Parathyroid adenoma (tissue), 2 donors: ENCODE measurements at regions not wholly inside any gene's neighbourhood (a gene's known extent, or its start where the extent isn't known, plus 50 kb on each side); places are given as distances from the start of the nearest gene placed in this dataset.

ENCODE experiments used
- H2AFZ ChIP-seq: fragments of 300-600 bp; sonication (generic); one replicate; pipeline ENCODE4 v1.7.0; 2017; ENCODE audit warnings: antibody characterized with exemption, mild to moderate bottlenecking
- H3K27ac ChIP-seq: fragments of 300-600 bp; sonication (generic); one replicate; pipeline ENCODE4 v1.7.0; 2017
- H3K27me3 ChIP-seq: fragments of 300-600 bp; sonication (generic); one replicate; pipeline ENCODE4 v1.7.0; 2017; ENCODE audit warnings: low read length; ENCODE audit not compliant: control insufficient read depth, insufficient read depth
- H3K36me3 ChIP-seq: fragments of 300-600 bp; sonication (generic); one replicate; pipeline ENCODE4 v1.7.0; 2017; ENCODE audit warnings: low read length; ENCODE audit not compliant: control insufficient read depth, insufficient read depth
- H3K4me1 ChIP-seq: fragments of 300-600 bp; sonication (generic); one replicate; pipeline ENCODE4 v1.7.0; 2017; ENCODE audit warnings: control low read depth
- H3K4me2 ChIP-seq: fragments of 300-600 bp; sonication (generic); one replicate; pipeline ENCODE4 v1.7.0; 2017; ENCODE audit warnings: low read length
- H3K4me3 ChIP-seq: fragments of 300-600 bp; sonication (generic); one replicate; pipeline ENCODE4 v1.7.0; 2017; ENCODE audit warnings: low read depth, low read length
- H3K79me2 ChIP-seq: fragments of 300-600 bp; sonication (generic); one replicate; pipeline ENCODE4 v1.7.0; 2017; ENCODE audit warnings: control low read depth
- H3K9ac ChIP-seq: fragments of 300-600 bp; sonication (generic); one replicate; pipeline ENCODE4 v1.7.0; 2017; ENCODE audit warnings: mild to moderate bottlenecking
- H3K9me3 ChIP-seq: fragments of 300-600 bp; sonication (generic); one replicate; pipeline ENCODE4 v1.7.0; 2017; ENCODE audit warnings: low read length; ENCODE audit not compliant: control insufficient read depth
- TF ChIP-seq, protein P1 (sequence below): fragments of 300-600 bp; sonication (generic); IDR thresholded peaks from one replicate; pipeline ENCODE4 v1.7.0; 2017; ENCODE audit warnings: antibody characterized with exemption, mild to moderate bottlenecking
- donor health status: primary hyperparathyroidism.

DNA sequence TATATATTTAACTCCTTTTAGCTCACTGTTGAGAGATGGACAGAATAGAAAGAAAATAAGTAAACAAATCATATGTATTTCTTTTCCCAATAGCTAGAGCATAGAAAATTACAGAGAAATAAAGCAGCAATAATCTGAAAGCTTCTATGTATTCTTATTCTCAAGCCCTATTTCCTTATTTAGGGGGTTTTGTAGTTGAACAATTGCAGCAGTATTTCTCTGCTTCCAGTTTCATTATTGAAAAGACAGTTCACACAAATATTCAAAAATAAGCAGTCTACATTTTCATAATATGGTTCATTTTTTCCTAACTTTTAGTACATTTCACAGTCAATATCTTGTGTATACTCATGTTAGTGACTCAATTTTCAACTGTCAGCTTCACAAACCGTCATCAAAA, 638.2 kb downstream of the MRPL39 start:
- Histone ChIP-seq H3K4me3 (no peak overlapping the region), H3K27me3 (no peaks in the 10 kb centered on the region), H3K4me2 (no peak overlapping the region), H3K4me1 (no peaks in the 10 kb centered on the region), H3K36me3 (no peaks in the 10 kb centered on the region), H3K9ac (no peak overlapping the region), H3K27ac (no peak overlapping the region), H2AFZ (no peak overlapping the region), H3K79me2 (no peaks in the 10 kb centered on the region), H3K9me3 (no peaks in the 10 kb centered on the region)
- TF ChIP-seq, protein P1, sequence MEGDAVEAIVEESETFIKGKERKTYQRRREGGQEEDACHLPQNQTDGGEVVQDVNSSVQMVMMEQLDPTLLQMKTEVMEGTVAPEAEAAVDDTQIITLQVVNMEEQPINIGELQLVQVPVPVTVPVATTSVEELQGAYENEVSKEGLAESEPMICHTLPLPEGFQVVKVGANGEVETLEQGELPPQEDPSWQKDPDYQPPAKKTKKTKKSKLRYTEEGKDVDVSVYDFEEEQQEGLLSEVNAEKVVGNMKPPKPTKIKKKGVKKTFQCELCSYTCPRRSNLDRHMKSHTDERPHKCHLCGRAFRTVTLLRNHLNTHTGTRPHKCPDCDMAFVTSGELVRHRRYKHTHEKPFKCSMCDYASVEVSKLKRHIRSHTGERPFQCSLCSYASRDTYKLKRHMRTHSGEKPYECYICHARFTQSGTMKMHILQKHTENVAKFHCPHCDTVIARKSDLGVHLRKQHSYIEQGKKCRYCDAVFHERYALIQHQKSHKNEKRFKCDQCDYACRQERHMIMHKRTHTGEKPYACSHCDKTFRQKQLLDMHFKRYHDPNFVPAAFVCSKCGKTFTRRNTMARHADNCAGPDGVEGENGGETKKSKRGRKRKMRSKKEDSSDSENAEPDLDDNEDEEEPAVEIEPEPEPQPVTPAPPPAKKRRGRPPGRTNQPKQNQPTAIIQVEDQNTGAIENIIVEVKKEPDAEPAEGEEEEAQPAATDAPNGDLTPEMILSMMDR = no peak

DNA sequence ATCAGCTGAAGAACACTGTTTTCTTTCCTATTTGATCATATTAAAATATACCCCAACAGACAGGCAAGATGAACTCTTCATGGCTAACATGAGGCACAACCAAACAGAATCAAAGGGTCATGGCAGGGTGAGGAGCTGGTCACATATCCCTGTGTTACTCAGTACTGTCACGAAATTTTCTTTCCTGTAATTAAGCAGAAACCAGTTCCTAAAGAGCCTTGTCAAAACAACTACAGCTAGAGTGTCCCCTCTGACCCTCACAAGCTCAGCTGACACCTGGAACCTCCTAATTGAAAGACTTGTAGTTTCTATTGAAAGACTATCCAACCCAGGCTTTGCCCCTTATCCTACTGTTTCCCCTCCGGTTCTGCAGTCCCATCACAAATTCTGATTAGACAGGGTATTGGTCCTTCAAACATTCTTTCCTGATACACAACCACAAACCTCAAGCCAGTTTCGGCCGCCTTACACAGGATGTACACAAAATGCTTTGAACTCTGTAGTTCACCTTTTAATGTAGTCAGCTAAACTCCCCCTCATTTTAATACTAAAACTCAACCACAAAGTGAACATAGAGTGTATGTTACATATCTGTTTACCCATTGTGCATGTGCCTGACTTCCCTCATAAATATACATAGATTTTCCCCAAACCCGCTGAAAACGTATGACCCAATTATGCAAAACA, 651.9 kb downstream of the MRPL39 start:
- TF ChIP-seq, protein P1 = no peak
- H3K27ac ChIP-seq = no peak overlapping the region
- no peak overlapping the region for H3K4me3 ChIP-seq
- no peak overlapping the region for H3K4me2 ChIP-seq
- H3K9ac ChIP-seq = no peak overlapping the region
- H3K36me3 ChIP-seq = no peaks in the 10 kb centered on the region
- no peak overlapping the region for H2AFZ ChIP-seq
- H3K9me3 ChIP-seq = no peaks in the 10 kb centered on the region
- no peaks in the 10 kb centered on the region for H3K4me1 ChIP-seq
- no peaks in the 10 kb centered on the region for H3K79me2 ChIP-seq
- no peaks in the 10 kb centered on the region for H3K27me3 ChIP-seq

DNA sequence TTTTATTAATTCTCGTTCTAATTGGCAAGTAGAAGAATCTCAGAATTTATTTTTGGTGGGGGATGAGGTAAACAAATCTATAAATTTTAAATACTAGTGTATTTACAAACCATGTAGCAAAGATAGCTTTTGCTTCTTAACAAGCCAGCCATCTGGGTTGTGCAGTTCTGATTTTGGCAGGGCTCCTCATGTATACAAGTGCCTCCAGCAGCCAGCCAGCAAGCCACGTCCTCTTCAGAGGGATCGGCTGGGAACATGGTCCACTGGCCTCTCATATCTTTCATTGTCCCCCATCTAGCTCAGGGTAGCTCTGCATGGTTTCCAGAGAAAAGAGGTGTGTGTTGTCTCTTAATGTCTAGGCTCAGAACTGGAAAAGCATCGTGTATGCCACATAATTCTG, 659.1 kb downstream of the MRPL39 start:
- Histone ChIP-seq H3K79me2 (no peaks in the 10 kb centered on the region), H3K27me3 (no peaks in the 10 kb centered on the region), H3K4me1 (no peaks in the 10 kb centered on the region), H3K4me2 (no peak overlapping the region), H3K36me3 (no peaks in the 10 kb centered on the region), H3K9ac (no peak overlapping the region), H3K9me3 (no peaks in the 10 kb centered on the region), H3K4me3 (no peak overlapping the region), H2AFZ (no peak overlapping the region), H3K27ac (no peak overlapping the region)
- TF ChIP-seq, protein P1 = no peak

DNA sequence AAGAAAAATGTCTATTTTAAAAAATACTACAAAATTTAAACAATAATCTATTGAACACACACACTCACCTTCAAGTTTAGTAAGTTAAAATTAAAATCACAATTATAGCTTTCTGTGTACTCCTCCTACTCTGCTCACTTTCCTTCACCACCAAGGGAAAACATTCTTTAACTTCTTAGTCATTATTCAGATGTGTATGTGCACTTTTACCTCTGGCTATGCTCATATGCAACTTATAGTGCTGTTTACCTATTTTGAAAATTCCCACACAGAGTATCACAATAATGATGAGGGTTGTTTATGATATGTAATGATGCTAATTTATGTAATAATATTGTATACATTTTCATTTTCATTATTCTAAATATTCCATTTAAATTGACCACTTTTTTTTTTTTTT, 661.4 kb downstream of the MRPL39 start:
- H3K27ac ChIP-seq = no peak overlapping the region
- no peaks in the 10 kb centered on the region for H3K27me3 ChIP-seq
- no peak overlapping the region for H3K4me3 ChIP-seq
- H3K36me3 ChIP-seq = no peaks in the 10 kb centered on the region
- TF ChIP-seq, protein P1 = no peak
- H3K4me2 ChIP-seq = no peak overlapping the region
- H3K79me2 ChIP-seq = no peaks in the 10 kb centered on the region
- H3K9me3 ChIP-seq = no peaks in the 10 kb centered on the region
- H3K9ac ChIP-seq = no peak overlapping the region
- H2AFZ ChIP-seq = no peak overlapping the region
- H3K4me1 ChIP-seq = no peaks in the 10 kb centered on the region
